CD14-positive monocyte (primary cell): ENCODE measurements at regions not wholly inside any gene's neighbourhood (a gene's known extent, or its start where the extent isn't known, plus 50 kb on each side); places are given as distances from the start of the nearest gene placed in this dataset.

Experiments used
- DNase-seq, 3 donors: peaks; one replicate each; pipeline ENCODE4 v3.0.0-alpha.2; 2011 to 2022
- H2AFZ ChIP-seq: 2 replicates; pipeline ENCODE4 v1.6.0; 2012; ENCODE audit warnings: mild to moderate bottlenecking, low read depth, low read length, inconsistent platforms; ENCODE audit not compliant: insufficient read depth, poor library complexity, severe bottlenecking
- H3K27ac ChIP-seq, 2 donors: 1 replicate in 1 of 2; 2 replicates in 1 of 2; pipeline ENCODE4 v1.5.1; 2012 to 2013; ENCODE audit warnings: low read length in 2 of 2, control low read depth in 1 of 2, inconsistent platforms in 1 of 2, low read depth in 1 of 2, mild to moderate bottlenecking in 1 of 2
- H3K27me3 ChIP-seq, 2 donors: one replicate each; pipeline versions ENCODE4 v1.6.0 to v1.6.1; 2011 to 2013; ENCODE audit warnings: low read length in 2 of 2; ENCODE audit not compliant: control insufficient read depth in 2 of 2, insufficient read depth in 2 of 2
- H3K36me3 ChIP-seq, 2 donors: replicated peaks in 1 of 2; 1 replicate in 1 of 2; 2 replicates in 1 of 2; pipeline versions ENCODE4 v1.5.1 to v1.6.1; 2012 to 2013; ENCODE audit warnings: low read length in 2 of 2, control low read depth in 1 of 2, inconsistent platforms in 1 of 2, mild to moderate bottlenecking in 1 of 2; ENCODE audit not compliant: insufficient read depth in 2 of 2, control insufficient read depth in 1 of 2
- H3K4me1 ChIP-seq, 2 donors: 1 replicate in 1 of 2; 2 replicates in 1 of 2; pipeline versions ENCODE4 v1.5.1 to v1.6.1; 2012 to 2013; ENCODE audit warnings: low read length in 2 of 2, control low read depth in 1 of 2, inconsistent platforms in 1 of 2, mild to moderate bottlenecking in 1 of 2, moderate library complexity in 1 of 2; ENCODE audit not compliant: insufficient read depth in 2 of 2, control insufficient read depth in 1 of 2
- H3K4me2 ChIP-seq: replicated peaks from 2 replicates; pipeline ENCODE3; 2012; ENCODE audit warnings: low read length, moderate library complexity, mild to moderate bottlenecking; ENCODE audit not compliant: poor library complexity, severe bottlenecking; ENCODE audit errors: extremely low read depth
- H3K4me3 ChIP-seq, 3 experiments: fragments of 200-600 bp in 1 of 3; sonication (generic) in 1 of 3; replicated peaks in 1 of 3; 1 replicate in 2 of 3; 2 replicates in 1 of 3; pipeline ENCODE4 v1.5.1; 2011 to 2013; ENCODE audit warnings: low read length in 3 of 3, mild to moderate bottlenecking in 3 of 3, control low read depth in 2 of 3, low read depth in 2 of 3, inconsistent platforms in 1 of 3, moderate library complexity in 1 of 3
- H3K79me2 ChIP-seq: 2 replicates; pipeline ENCODE4 v1.6.0; 2012; ENCODE audit warnings: mild to moderate bottlenecking, control low read depth, inconsistent platforms, low read length, moderate library complexity; ENCODE audit not compliant: insufficient read depth
- H3K9ac ChIP-seq: 2 replicates; pipeline ENCODE4 v1.6.0; 2017; ENCODE audit warnings: low read length, mild to moderate bottlenecking; ENCODE audit not compliant: insufficient read depth, poor library complexity, severe bottlenecking
- H3K9me3 ChIP-seq, 2 donors: replicated peaks in 1 of 2; 1 replicate in 1 of 2; 2 replicates in 1 of 2; pipeline versions ENCODE4 v1.5.1 to v1.6.1; 2012 to 2013; ENCODE audit warnings: low read length in 2 of 2, control low read depth in 1 of 2; ENCODE audit not compliant: control insufficient read depth in 1 of 2, insufficient read depth in 1 of 2
- H4K20me1 ChIP-seq: 2 replicates; pipeline ENCODE4 v1.6.0; 2012; ENCODE audit warnings: mild to moderate bottlenecking, low read length, control low read depth, moderate library complexity; ENCODE audit not compliant: insufficient read depth
- H3K27ac Mint-ChIP-seq, 7 donors: one replicate each; pipeline ENCODE4 v1.8.0; 2020; ENCODE audit warnings: mild to moderate bottlenecking in 7 of 7, mixed read lengths in 7 of 7, moderate library complexity in 6 of 7, inconsistent platforms in 2 of 7
- H3K27me3 Mint-ChIP-seq, 3 donors: one replicate each; pipeline ENCODE4 v1.8.0; 2021 to 2022; ENCODE audit warnings: low read depth in 3 of 3, mild to moderate bottlenecking in 3 of 3, mixed read lengths in 3 of 3, moderate library complexity in 3 of 3, inconsistent platforms in 1 of 3
- H3K36me3 Mint-ChIP-seq, 2 donors: one replicate each; pipeline ENCODE4 v1.8.0; 2020; ENCODE audit warnings: mixed read lengths in 2 of 2, inconsistent platforms in 1 of 2, mild to moderate bottlenecking in 1 of 2
- H3K4me1 Mint-ChIP-seq: one replicate; pipeline ENCODE4 v1.8.0; 2020; ENCODE audit warnings: mild to moderate bottlenecking, mixed read lengths
- H3K4me3 Mint-ChIP-seq, 2 donors: one replicate each; pipeline ENCODE4 v1.8.0; 2020; ENCODE audit warnings: mild to moderate bottlenecking in 2 of 2, mixed read lengths in 2 of 2, moderate library complexity in 1 of 2
- H3K9me3 Mint-ChIP-seq, 7 donors: one replicate each; pipeline ENCODE4 v1.8.0; 2020 to 2022; ENCODE audit warnings: mixed read lengths in 7 of 7, mild to moderate bottlenecking in 6 of 7, moderate library complexity in 6 of 7, inconsistent platforms in 2 of 7
- WGBS: methylation state at CpG from one replicate; pipeline ENCODE4 v1.1.5; 2013; ENCODE audit warnings: missing lambda C conversion rate; ENCODE audit not compliant: insufficient coverage; 5-methylcytosine and 5-hydroxymethylcytosine counted together
- intact Hi-C, 2 donors: fragments of 100-400 bp; cut with micrococcal nuclease; formaldehyde crosslinking; loops; one replicate each; pipeline versions ENCODE4 v1.15.0 to v1.15.1; 2023
- TF ChIP-seq, protein P1 (sequence below): fragments of 200-600 bp; IDR thresholded peaks from one replicate; pipeline ENCODE4 v1.8.0; 2022; ENCODE audit warnings: antibody characterized with exemption, mild to moderate bottlenecking

DNA sequence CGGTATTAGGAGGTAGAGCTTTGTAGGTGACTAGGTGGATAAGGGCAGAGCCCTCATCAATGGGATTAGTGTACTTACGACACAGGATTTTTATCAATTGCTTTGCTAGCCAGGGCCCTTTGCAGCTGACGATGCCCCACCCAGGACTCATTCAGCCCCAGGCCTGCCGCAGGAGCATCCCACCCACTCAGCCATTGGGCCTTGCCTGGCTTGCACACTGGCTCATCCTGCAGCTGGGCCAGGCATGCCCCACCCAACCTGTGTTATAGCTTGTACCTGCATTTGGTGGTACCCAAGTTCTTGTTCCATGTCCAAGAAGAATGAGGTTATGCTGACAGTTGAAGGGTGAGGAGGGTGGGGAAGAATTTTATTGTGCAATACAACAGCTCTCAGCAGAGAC lies 317.5 kb downstream of the PPARGC1A start:
- 89% methylated on average over 2 of the region's 4 CpGs for WGBS

DNA sequence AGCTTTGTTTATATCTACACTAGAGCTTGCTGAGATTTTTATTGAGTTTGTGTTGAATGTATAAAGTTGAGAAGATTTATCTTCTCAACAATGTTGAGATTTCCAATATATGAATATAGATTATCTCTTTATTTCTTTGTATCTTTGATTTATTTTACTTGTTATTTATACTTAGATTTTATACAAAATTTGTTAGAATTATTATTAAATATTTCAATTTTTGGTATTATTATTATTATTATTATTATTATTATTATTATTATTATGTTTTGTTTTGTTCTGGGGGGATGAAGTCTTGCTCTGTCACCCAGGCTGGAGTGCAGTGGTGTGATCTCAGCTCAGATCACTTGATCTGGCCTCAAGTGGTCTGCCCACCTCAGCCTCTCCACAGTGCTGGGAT lies 322.5 kb downstream of the PPARGC1A start:
- Mint-ChIP-seq H3K36me3 (no peaks in the 10 kb centered on the region), H3K27me3 (no peaks in the 10 kb centered on the region), H3K4me3 (no peak overlapping the region), H3K27ac (no peak overlapping the region), H3K4me1 (no peaks in the 10 kb centered on the region), H3K9me3 (peaks cover 1 to 8% (median 3%) of the 10 kb centered on the region in 7 donors)
- H2AFZ ChIP-seq = no peak overlapping the region
- H3K36me3 ChIP-seq = no peaks in the 10 kb centered on the region
- H4K20me1 ChIP-seq = no peaks in the 10 kb centered on the region
- H3K9ac ChIP-seq = no peak overlapping the region
- H3K4me1 ChIP-seq = no peaks in the 10 kb centered on the region
- TF ChIP-seq, protein P1, sequence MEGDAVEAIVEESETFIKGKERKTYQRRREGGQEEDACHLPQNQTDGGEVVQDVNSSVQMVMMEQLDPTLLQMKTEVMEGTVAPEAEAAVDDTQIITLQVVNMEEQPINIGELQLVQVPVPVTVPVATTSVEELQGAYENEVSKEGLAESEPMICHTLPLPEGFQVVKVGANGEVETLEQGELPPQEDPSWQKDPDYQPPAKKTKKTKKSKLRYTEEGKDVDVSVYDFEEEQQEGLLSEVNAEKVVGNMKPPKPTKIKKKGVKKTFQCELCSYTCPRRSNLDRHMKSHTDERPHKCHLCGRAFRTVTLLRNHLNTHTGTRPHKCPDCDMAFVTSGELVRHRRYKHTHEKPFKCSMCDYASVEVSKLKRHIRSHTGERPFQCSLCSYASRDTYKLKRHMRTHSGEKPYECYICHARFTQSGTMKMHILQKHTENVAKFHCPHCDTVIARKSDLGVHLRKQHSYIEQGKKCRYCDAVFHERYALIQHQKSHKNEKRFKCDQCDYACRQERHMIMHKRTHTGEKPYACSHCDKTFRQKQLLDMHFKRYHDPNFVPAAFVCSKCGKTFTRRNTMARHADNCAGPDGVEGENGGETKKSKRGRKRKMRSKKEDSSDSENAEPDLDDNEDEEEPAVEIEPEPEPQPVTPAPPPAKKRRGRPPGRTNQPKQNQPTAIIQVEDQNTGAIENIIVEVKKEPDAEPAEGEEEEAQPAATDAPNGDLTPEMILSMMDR = no peak
- no peaks in the 10 kb centered on the region for H3K79me2 ChIP-seq
- no peak for DNase-seq
- H3K4me3 ChIP-seq = no peak overlapping the region
- H3K9me3 ChIP-seq = peaks cover 2 to 3% of the 10 kb centered on the region in 2 donors
- no peaks in the 10 kb centered on the region for H3K27me3 ChIP-seq
- intact Hi-C loops = no loop called here
- no peak overlapping the region for H3K4me2 ChIP-seq
- no peak overlapping the region for H3K27ac ChIP-seq

More for the DNA sequence above, 317.5 kb downstream of the PPARGC1A start:
- H2AFZ ChIP-seq = no peak overlapping the region
- Mint-ChIP-seq H3K4me3 (no peak overlapping the region), H3K4me1 (no peaks in the 10 kb centered on the region), H3K27me3 (no peaks in the 10 kb centered on the region), H3K9me3 (peaks cover 2 to 11% (median 6%) of the 10 kb centered on the region in 7 donors), H3K36me3 (no peaks in the 10 kb centered on the region), H3K27ac (peak overlapping the region in 1 of 7 donors; percentile 2)
- H3K4me3 ChIP-seq = no peak overlapping the region
- H3K79me2 ChIP-seq = no peaks in the 10 kb centered on the region
- H3K9me3 ChIP-seq = peaks cover 7 to 10% of the 10 kb centered on the region in 2 donors
- intact Hi-C loops = no loop called here
- H3K36me3 ChIP-seq = no peaks in the 10 kb centered on the region
- no peak overlapping the region for H3K27ac ChIP-seq
- no peak overlapping the region for H3K9ac ChIP-seq
- no peaks in the 10 kb centered on the region for H3K4me1 ChIP-seq
- no peak for DNase-seq
- H3K27me3 ChIP-seq = no peaks in the 10 kb centered on the region
- H3K4me2 ChIP-seq = no peak overlapping the region
- H4K20me1 ChIP-seq = no peaks in the 10 kb centered on the region
- TF ChIP-seq, protein P1 = no peak
